HG03095 (cell line): ENCODE measurements at regions not wholly inside any gene's neighbourhood (a gene's known extent, or its start where the extent isn't known, plus 50 kb on each side); places are given as distances from the start of the nearest gene placed in this dataset.

Experiments
- ATAC-seq: cut with Tn5 transposase; IDR thresholded peaks from one replicate; pipeline ENCODE4 v1.9.1; 2021; ENCODE audit warnings: moderate library complexity; ENCODE audit not compliant: unreplicated experiment

DNA sequence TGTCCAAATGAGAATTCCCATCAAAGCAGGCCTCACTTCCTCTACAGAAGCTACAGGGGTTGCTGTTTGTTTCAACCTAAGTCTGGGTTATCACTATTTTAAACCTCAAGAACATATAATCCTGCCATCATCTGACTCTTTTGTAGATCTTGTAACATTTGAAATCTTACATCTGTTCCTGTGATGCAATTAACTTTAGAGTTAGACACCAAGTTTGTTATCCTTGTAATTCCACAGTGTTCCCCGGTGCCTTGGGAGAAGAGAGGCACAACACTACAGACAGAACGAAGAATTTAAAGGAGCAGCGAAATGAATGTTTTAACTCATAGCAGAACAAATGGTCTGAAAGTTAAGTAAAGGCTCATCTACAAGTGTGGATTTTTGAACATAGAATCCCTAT lies 116.1 kb downstream of the UCHL5 start:
- ATAC-seq = no peak

DNA sequence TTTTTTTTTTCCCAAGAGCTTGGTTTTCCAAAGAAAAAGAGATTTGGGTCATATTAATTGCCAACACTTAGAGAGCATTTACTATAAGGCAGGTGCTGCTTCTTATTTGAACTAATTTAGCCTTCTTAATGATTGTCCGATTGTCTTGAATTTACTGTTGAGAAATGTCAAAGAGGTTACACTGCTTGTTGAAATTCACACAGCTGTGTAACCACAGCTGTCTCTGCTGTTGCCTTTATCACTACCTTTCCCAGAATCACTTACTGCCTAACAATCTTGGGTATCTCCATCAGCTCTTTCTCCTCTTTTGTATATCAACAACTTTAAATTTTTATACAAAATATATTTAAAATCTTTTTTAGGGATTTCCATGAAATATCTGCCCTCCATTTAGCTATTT lies 115.6 kb downstream of the UCHL5 start:
- no peak for ATAC-seq

DNA sequence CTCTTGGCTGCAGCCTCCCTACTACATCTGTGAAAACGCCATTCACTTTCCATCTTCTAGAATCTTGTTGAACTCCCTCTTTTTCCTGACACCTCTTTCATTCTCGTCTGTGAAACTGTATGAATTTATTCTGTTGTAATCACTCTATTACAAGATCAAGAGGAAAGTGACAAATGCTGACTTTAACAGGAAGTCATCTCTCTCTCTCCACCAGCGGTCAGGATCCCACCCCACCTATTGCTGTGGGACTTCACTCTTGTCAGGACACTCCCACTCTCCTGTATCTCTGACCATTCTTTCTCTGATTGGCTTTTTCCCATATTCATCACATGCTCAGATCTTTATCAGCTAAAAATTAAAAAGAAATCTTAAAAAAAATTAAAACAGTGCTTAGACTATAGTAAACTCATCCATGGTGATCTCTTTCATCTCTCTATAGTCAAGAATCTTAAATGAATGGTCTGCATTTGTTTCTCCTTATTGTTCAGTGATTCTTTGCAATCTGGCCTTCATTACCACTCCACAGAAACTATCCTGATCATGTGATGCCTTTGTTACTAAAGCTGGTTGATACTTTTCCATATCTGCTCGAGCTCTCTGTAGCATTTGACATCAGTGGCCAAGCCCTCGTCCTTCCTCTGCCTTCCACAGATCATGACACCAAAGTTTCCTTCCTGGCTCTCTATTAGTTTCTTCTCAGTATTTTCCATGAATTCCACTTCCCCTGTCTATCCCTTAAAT lies 113.6 kb downstream of the UCHL5 start:
- no peak for ATAC-seq

DNA sequence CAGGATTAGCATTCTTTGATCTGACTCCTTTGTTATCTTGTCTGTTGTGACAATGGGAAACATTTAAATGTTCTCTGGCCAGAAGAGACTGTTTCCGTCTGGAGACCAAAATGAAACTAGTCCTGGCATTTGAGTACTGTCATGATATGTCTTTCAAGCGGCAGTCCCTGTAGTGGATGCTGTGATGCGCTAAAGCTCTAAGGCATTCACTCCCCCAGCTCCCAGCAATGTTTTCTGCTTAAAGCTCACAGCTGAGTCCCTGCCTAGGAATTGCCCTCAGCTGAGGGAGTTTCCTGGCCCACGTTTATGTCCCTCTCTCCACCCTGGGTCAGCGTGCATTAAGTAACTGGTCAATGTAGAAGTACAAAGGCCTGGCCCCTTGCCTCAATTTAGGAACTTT lies 109.4 kb downstream of the UCHL5 start:
- ATAC-seq = no peak

DNA sequence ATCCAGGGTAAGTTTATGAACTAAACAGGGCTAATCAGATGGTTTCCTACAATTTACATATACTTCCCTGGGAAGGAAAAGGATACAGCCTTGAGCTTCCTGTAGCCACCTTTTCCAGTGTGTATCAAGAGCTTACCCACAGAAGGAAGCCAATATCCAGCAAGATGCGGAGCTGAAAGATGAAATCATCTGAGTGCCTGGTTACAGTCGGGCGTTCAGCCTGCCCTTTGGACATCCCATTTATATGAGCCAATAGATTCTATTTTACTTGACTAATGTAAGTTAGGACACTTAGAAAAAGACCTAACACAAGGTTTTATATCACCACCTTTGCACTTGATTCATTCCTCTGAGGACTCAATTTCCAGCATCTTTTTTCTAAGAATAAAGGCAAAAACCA lies 108.2 kb downstream of the UCHL5 start:
- ATAC-seq = no peak

DNA sequence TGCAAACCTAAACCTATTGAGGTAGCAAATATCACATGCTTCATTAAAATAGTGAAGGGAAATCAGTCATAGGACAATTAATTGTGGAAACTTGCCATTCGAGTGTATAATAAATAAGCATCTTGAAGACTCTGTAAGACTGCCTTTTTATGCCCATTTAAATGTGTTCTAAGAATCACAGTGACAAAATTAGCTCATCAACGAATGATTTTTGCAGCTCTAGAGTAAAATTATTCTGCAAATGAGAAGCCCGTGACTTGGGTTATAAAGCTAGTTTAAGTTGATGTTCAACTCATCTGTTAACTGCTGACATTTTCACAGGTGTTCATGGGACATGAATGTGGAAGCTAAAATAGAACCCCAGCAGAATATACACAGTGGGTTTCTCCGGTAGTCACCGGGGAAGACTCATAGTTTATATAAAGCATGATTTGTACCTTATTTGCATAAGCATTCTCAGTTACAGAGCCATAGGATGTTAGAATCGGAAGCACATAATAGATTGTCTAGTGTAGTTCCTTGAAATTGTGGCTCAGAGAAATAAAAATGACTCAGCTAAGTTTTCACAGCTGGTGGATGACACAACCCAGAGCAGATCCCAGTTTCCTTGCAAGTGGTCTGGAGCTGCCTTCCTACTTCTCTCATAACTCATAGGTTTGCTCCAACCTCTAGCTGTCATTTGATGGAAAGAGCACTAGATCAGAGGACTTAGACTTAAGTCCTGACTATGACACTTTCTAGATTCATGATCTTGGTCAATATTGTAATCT lies 107.3 kb downstream of the UCHL5 start:
- ATAC-seq = peak; percentile 98

DNA sequence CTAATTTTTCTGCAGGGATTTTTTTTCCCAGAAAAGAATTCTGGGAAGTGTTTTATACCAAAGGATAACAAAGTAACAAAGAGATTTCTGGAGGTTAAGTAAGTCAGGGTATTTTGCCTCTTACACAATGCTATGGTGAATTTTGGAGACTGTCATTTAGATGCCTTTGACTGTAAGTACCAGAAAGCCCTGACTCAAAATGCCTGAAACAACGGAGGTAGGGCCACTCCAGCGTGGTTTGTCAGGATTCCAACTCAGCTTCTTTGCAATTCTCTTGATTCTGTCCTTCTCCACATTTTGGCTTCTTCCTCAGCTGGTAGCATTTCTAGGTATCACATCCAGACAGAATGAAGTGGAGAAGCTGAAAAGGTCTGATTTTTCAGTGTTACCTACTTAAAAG lies 106.5 kb downstream of the UCHL5 start:
- ATAC-seq = no peak

DNA sequence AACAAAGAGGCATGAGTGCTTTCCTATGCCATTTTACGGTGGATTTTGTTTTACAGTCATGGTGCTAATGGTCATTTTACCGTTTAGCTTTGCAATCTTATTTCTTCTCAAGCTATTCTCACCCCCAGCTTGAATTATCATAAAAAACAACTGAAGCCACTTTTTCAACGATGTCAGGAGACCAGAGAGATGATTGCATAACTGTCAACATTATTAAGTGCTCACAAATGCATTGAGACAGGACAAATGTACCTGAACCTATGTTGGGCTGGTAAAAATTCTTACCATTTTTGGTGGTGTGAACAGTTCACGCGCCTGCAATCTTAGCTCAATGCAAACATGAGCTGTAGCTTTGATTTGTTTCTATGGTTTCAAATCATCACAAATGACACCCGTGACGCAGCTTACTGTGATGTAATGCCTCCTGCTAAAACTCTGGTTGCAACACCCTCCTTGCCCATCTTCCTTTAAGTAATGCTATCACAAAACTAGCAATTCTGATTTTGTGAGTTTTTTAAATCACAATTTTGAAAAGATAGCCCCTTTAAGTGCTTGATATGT lies 104.4 kb downstream of the UCHL5 start:
- ATAC-seq = no peak

DNA sequence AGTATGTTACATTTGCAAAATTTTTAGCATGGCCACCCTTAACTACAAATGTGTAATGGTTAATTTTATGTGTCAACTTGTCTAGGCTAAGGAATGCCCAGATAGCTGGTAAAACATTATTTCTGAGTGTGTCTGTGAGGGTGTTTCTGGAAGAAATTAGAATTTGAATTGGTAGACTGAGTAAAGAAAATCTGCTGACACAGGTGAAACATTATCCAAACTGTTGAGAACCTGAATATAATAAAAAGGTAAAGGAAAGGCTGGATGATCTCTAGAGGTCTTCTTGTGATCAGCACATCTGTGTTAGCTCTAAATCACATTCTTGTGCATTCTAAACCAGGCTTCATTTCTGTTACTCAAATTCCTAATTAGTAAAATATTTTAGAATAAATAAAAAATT lies 100.8 kb downstream of the UCHL5 start:
- no peak for ATAC-seq

DNA sequence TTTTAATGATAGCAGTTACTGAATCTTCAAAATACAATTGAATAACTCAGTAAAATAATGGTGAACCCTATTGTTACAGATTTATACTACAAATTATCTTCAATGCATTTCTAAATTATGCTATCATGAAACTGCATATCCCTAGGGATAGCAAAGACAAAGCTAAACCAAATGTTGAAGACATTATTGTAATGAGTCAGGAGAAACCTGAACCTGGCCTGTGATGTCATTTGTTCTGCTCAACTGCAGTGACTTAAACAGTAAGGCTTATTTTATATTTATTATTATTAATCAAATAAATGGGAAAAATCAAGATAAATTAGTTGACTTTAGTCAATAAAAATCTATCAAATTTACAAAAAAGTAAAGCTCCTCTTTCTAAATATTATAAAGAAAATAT lies 100.3 kb downstream of the UCHL5 start:
- ATAC-seq = peak; percentile 47

DNA sequence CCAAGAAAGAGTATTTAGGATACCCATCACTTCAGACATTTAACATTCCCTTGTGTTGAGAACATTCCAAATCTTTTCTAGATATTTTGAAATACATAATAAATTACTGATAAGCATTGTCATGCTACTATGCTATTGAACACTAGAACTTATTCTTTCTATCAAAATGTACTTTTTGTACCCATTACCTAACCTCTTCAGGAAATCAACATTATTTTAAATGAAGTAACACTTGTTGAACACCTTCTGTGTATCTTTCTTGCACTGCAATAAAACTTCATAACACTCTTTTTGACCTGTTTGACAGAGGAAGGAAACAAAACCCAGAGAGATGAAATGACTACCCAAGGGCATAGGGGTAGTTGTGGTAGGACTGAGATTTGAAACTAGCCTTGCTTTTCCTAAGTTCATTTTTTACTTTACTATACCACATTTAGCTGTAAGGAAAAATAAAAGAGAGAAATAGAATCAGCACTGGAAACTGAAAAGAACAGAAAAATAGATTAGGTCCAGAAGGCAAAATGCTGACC lies 99.4 kb downstream of the UCHL5 start:
- ATAC-seq = no peak
